ENCODE measurements at regions not wholly inside any gene's neighbourhood (a gene's known extent, or its start where the extent isn't known, plus 50 kb on each side); places are given as distances from the start of the nearest gene placed in this dataset.

GRCh38 chr22:47448231-47449223 is 686.1 kb downstream of the TBC1D22A start:
- TF ChIP-seq CTCF (conservative IDR thresholded peaks at IDR 0.05; ENCODE audit: low read depth, low read length) (no peak), EZH2phosphoT487 (IDR thresholded peaks at IDR 0.05; ENCODE audit: borderline replicate concordance, low read length) (no peak), EZH2 (IDR thresholded peaks at IDR 0.05; ENCODE audit: low read length, unreplicated experiment) (no peak)

Data from PC-3 (cell line).